GM23338 (cell line): ENCODE measurements at regions not wholly inside any gene's neighbourhood (a gene's known extent, or its start where the extent isn't known, plus 50 kb on each side); places are given as distances from the start of the nearest gene placed in this dataset.

Experiments used
- ATAC-seq: fragments of 200-7000 bp; cut with Tn5 transposase; 3 replicates; pipeline ENCODE4 v1.9.1; 2020
- DNase-seq: peaks from one replicate; pipeline ENCODE4 v3.0.0-alpha.2; 2015; ENCODE audit warnings: low spot score
- H2AFZ ChIP-seq: fragments of 200-600 bp; sonication (generic); 2 replicates; pipeline ENCODE4 v1.8.0; 2016; ENCODE audit warnings: antibody characterized with exemption, mild to moderate bottlenecking, moderate library complexity
- H3F3A ChIP-seq: fragments of 200-600 bp; sonication (generic); replicated peaks from 2 replicates; pipeline ENCODE4 v1.8.0; 2017; ENCODE audit warnings: antibody characterized with exemption, mixed run types, low read depth
- H3K27ac ChIP-seq: fragments of 200-600 bp; sonication (generic); 2 replicates; pipeline ENCODE4 v1.6.1; 2016; ENCODE audit warnings: low read depth
- H3K27me3 ChIP-seq: fragments of 200-600 bp; sonication (generic); 2 replicates; pipeline ENCODE4 v1.8.0; 2016; ENCODE audit warnings: mild to moderate bottlenecking, mixed run types, moderate library complexity; ENCODE audit not compliant: insufficient read depth
- H3K36me3 ChIP-seq: fragments of 200-600 bp; sonication (generic); 2 replicates; pipeline ENCODE4 v1.8.0; 2016; ENCODE audit warnings: mild to moderate bottlenecking; ENCODE audit not compliant: insufficient read depth
- H3K4me1 ChIP-seq: fragments of 200-600 bp; sonication (generic); 2 replicates; pipeline ENCODE4 v1.8.0; 2016; ENCODE audit warnings: mild to moderate bottlenecking, moderate library complexity; ENCODE audit not compliant: insufficient read depth
- H3K4me2 ChIP-seq: fragments of 200-600 bp; sonication (generic); 2 replicates; pipeline ENCODE4 v1.7.1; 2017; ENCODE audit warnings: mixed run types
- H3K4me3 ChIP-seq: fragments of 200-600 bp; sonication (generic); 2 replicates; pipeline ENCODE4 v1.6.1; 2016; ENCODE audit warnings: mixed run types
- H3K79me2 ChIP-seq: fragments of 200-600 bp; sonication (generic); replicated peaks from 2 replicates; pipeline ENCODE4 v1.8.0; 2017; ENCODE audit warnings: mild to moderate bottlenecking; ENCODE audit not compliant: insufficient read depth
- H3K9me2 ChIP-seq: fragments of 200-600 bp; sonication (generic); 2 replicates; pipeline ENCODE4 v1.8.0; 2017; ENCODE audit not compliant: insufficient read depth
- H4K20me1 ChIP-seq: fragments of 200-600 bp; sonication (generic); replicated peaks from 2 replicates; pipeline ENCODE4 v1.8.0; 2017; ENCODE audit warnings: mild to moderate bottlenecking; ENCODE audit not compliant: insufficient read depth
- H3K27ac Mint-ChIP-seq: 2 replicates; pipeline ENCODE4 v1.8.0; 2020; ENCODE audit warnings: inconsistent platforms, mild to moderate bottlenecking, moderate library complexity, mixed read lengths
- H3K27me3 Mint-ChIP-seq: 3 replicates; pipeline ENCODE4 v1.8.0; 2022; ENCODE audit warnings: low read depth, mild to moderate bottlenecking, moderate library complexity, mixed read lengths, inconsistent platforms; ENCODE audit not compliant: insufficient read depth, poor library complexity
- H3K36me3 Mint-ChIP-seq: 3 replicates; pipeline ENCODE4 v1.8.0; 2021; ENCODE audit warnings: low read depth, mild to moderate bottlenecking, inconsistent platforms, moderate library complexity, mixed read lengths
- H3K4me1 Mint-ChIP-seq: 3 replicates; pipeline ENCODE4 v1.8.0; 2020; ENCODE audit warnings: mild to moderate bottlenecking, inconsistent platforms, mixed read lengths
- H3K4me3 Mint-ChIP-seq: 3 replicates; pipeline ENCODE4 v1.8.0; 2021; ENCODE audit warnings: moderate library complexity, mild to moderate bottlenecking, inconsistent platforms, mixed read lengths
- H3K9me3 Mint-ChIP-seq: 3 replicates; pipeline ENCODE4 v1.8.0; 2020; ENCODE audit warnings: moderate library complexity, mild to moderate bottlenecking, inconsistent platforms, mixed read lengths
- EZH2phosphoT487 ChIP-seq: fragments of 200-600 bp; sonication (generic); IDR thresholded peaks from one replicate; pipeline ENCODE4 v1.8.1; 2018; ENCODE audit warnings: antibody characterized with exemption; ENCODE audit not compliant: unreplicated experiment
- NANOG ChIP-seq: IDR thresholded peaks from 2 replicates; pipeline ENCODE4 v1.6.1; 2016; ENCODE audit warnings: antibody characterized with exemption, borderline replicate concordance
- ZNF331 ChIP-seq: fragments of 250-450 bp; sonication (Bioruptor Pico); IDR thresholded peaks from 2 replicates; pipeline ENCODE4 v1.5.0; 2020; ENCODE audit warnings: low read depth, mild to moderate bottlenecking, moderate library complexity
- TF ChIP-seq, protein P1 (sequence below): fragments of 250-450 bp; sonication (Bioruptor Pico); IDR thresholded peaks from 2 replicates; pipeline ENCODE4 v1.5.0; 2020; ENCODE audit warnings: mild to moderate bottlenecking, moderate library complexity
- TF ChIP-seq, protein P2 (sequence below): IDR thresholded peaks from one replicate; pipeline ENCODE4 v1.6.1; 2018; ENCODE audit warnings: antibody characterized with exemption; ENCODE audit not compliant: unreplicated experiment

DNA sequence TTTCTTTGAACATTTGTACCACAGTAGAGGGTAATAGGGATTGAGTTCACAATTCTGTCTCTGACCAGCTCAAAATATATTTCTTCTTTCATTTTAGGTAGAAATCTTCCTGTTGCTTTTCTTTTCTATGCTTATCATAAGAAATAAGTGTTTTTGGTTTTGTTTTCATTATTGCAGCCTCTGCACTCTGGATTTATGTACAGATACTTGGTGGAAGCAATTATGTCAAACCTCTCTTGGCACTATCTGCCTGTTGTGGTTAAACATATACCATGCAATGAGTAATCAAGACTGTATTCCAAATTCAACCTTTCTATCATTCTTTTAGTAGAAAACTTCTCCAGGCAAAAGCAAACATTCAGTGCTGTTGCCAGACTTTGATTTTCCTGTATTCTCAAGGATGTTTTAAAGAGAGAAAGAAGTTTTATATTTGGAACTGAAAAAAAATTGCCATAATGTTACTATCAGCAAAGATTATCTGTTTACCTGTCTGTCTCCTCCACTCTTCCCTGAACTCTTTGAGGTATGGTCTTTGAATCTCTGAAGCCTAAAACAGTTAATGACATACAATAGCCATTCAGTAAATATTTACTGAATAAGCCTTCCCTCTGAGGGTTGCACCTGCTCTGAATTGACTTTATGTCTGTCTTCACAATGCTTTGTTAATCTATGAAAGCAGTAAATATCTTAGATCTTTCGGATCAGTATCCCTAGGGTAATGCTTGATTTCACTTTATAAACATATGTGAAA, 612.5 kb upstream of the PRR20A start (continued):
- TF ChIP-seq NANOG: no peak
- TF ChIP-seq, protein P1, sequence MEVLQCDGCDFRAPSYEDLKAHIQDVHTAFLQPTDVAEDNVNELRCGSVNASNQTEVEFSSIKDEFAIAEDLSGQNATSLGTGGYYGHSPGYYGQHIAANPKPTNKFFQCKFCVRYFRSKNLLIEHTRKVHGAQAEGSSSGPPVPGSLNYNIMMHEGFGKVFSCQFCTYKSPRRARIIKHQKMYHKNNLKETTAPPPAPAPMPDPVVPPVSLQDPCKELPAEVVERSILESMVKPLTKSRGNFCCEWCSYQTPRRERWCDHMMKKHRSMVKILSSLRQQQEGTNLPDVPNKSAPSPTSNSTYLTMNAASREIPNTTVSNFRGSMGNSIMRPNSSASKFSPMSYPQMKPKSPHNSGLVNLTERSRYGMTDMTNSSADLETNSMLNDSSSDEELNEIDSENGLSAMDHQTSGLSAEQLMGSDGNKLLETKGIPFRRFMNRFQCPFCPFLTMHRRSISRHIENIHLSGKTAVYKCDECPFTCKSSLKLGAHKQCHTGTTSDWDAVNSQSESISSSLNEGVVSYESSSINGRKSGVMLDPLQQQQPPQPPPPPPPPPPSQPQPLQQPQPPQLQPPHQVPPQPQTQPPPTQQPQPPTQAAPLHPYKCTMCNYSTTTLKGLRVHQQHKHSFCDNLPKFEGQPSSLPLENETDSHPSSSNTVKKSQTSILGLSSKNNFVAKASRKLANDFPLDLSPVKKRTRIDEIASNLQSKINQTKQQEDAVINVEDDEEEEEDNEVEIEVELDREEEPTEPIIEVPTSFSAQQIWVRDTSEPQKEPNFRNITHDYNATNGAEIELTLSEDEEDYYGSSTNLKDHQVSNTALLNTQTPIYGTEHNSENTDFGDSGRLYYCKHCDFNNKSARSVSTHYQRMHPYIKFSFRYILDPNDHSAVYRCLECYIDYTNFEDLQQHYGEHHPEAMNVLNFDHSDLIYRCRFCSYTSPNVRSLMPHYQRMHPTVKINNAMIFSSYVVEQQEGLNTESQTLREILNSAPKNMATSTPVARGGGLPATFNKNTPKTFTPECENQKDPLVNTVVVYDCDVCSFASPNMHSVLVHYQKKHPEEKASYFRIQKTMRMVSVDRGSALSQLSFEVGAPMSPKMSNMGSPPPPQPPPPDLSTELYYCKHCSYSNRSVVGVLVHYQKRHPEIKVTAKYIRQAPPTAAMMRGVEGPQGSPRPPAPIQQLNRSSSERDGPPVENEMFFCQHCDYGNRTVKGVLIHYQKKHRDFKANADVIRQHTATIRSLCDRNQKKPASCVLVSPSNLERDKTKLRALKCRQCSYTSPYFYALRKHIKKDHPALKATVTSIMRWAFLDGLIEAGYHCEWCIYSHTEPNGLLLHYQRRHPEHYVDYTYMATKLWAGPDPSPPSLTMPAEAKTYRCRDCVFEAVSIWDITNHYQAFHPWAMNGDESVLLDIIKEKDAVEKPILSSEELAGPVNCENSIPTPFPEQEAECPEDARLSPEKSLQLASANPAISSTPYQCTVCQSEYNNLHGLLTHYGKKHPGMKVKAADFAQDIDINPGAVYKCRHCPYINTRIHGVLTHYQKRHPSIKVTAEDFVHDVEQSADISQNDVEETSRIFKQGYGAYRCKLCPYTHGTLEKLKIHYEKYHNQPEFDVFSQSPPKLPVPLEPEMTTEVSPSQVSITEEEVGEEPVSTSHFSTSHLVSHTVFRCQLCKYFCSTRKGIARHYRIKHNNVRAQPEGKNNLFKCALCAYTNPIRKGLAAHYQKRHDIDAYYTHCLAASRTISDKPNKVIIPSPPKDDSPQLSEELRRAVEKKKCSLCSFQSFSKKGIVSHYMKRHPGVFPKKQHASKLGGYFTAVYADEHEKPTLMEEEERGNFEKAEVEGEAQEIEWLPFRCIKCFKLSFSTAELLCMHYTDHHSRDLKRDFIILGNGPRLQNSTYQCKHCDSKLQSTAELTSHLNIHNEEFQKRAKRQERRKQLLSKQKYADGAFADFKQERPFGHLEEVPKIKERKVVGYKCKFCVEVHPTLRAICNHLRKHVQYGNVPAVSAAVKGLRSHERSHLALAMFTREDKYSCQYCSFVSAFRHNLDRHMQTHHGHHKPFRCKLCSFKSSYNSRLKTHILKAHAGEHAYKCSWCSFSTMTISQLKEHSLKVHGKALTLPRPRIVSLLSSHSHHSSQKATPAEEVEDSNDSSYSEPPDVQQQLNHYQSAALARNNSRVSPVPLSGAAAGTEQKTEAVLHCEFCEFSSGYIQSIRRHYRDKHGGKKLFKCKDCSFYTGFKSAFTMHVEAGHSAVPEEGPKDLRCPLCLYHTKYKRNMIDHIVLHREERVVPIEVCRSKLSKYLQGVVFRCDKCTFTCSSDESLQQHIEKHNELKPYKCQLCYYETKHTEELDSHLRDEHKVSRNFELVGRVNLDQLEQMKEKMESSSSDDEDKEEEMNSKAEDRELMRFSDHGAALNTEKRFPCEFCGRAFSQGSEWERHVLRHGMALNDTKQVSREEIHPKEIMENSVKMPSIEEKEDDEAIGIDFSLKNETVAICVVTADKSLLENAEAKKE: no peak

DNA sequence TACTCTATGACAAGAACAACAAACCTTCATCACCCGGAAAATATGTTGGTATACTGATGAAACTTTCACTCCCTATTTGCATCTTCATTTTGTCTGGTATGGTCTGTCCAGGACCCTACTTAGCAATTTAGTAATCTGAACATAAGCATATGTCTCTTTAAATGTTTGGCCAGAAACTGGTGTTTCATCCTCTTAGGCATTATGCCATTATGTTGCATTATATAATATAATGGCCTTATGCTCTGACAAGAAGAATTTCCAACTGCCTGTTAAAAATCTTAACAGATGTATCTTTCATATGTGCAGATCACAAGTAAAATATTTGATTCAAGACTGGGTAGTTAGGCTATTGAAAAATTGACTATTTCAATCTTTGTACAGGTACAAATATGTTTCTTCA, 610.6 kb upstream of the PRR20A start:
- Histone ChIP-seq H3K9me2 (no peaks in the 10 kb centered on the region), H3K4me1 (no peaks in the 10 kb centered on the region; the same call in 1 of the 2 replicates), H3F3A (no peaks in the 10 kb centered on the region), H3K4me3 (no peak overlapping the region), H3K79me2 (no peaks in the 10 kb centered on the region), H4K20me1 (no peaks in the 10 kb centered on the region; the same call in 1 of the 2 replicates), H3K36me3 (no peaks in the 10 kb centered on the region), H3K4me2 (no peak overlapping the region), H2AFZ (no peak overlapping the region), H3K27me3 (no peaks in the 10 kb centered on the region), H3K27ac (no peak overlapping the region)
- Mint-ChIP-seq H3K4me1 (no peaks in the 10 kb centered on the region), H3K27ac (no peak overlapping the region), H3K4me3 (no peak overlapping the region), H3K36me3 (no peaks in the 10 kb centered on the region), H3K9me3 (no peaks in the 10 kb centered on the region), H3K27me3 (no peaks in the 10 kb centered on the region)
- ATAC-seq (no peak), DNase-seq (no peak)
- TF ChIP-seq, protein P1: no peak
- TF ChIP-seq ZNF331 (CRISPR knock-in tag) (no peak), EZH2phosphoT487 (no peak)
- TF ChIP-seq, protein P2, sequence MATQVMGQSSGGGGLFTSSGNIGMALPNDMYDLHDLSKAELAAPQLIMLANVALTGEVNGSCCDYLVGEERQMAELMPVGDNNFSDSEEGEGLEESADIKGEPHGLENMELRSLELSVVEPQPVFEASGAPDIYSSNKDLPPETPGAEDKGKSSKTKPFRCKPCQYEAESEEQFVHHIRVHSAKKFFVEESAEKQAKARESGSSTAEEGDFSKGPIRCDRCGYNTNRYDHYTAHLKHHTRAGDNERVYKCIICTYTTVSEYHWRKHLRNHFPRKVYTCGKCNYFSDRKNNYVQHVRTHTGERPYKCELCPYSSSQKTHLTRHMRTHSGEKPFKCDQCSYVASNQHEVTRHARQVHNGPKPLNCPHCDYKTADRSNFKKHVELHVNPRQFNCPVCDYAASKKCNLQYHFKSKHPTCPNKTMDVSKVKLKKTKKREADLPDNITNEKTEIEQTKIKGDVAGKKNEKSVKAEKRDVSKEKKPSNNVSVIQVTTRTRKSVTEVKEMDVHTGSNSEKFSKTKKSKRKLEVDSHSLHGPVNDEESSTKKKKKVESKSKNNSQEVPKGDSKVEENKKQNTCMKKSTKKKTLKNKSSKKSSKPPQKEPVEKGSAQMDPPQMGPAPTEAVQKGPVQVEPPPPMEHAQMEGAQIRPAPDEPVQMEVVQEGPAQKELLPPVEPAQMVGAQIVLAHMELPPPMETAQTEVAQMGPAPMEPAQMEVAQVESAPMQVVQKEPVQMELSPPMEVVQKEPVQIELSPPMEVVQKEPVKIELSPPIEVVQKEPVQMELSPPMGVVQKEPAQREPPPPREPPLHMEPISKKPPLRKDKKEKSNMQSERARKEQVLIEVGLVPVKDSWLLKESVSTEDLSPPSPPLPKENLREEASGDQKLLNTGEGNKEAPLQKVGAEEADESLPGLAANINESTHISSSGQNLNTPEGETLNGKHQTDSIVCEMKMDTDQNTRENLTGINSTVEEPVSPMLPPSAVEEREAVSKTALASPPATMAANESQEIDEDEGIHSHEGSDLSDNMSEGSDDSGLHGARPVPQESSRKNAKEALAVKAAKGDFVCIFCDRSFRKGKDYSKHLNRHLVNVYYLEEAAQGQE: no peak
